HL-60 (cell line): ENCODE measurements at regions not wholly inside any gene's neighbourhood (a gene's known extent, or its start where the extent isn't known, plus 50 kb on each side); places are given as distances from the start of the nearest gene placed in this dataset.

Experiments used
- DNase-seq, 2 experiments: peaks; one replicate each; pipeline ENCODE4 v3.0.0-alpha.2; 2010 to 2020; ENCODE audit warnings: low read depth in 1 of 2, low spot score in 1 of 2
- H3K27ac ChIP-seq: fragments of 250-450 bp; sonication (Bioruptor Pico); replicated peaks from 2 replicates; pipeline ENCODE4 v1.5.1; 2020; ENCODE audit warnings: mild to moderate bottlenecking, moderate library complexity
- H3K27me3 ChIP-seq: fragments of 250-450 bp; sonication (Bioruptor Pico); 2 replicates; pipeline ENCODE4 v1.5.1; 2021; ENCODE audit warnings: mild to moderate bottlenecking, moderate library complexity; ENCODE audit not compliant: insufficient read depth, poor library complexity, severe bottlenecking
- H3K4me3 ChIP-seq: replicated peaks from 2 replicates; pipeline ENCODE4 v1.5.1; 2011; ENCODE audit warnings: mild to moderate bottlenecking, control low read depth, low read length; ENCODE audit not compliant: insufficient read depth
- GABPA ChIP-seq: IDR thresholded peaks from 2 replicates; pipeline ENCODE4 v1.6.1; 2012; ENCODE audit warnings: low read depth
- POLR2AphosphoS5 ChIP-seq: IDR thresholded peaks from 2 replicates; pipeline ENCODE4 v1.6.1; 2012; ENCODE audit warnings: low read depth
- SPI1 ChIP-seq: IDR thresholded peaks from 2 replicates; pipeline ENCODE4 v1.6.1; 2012; ENCODE audit warnings: low read depth, mild to moderate bottlenecking, borderline replicate concordance
- TF ChIP-seq, protein P1 (sequence below): IDR thresholded peaks from one replicate; pipeline ENCODE4 v1.5.1; 2011; ENCODE audit warnings: low read length, control low read depth, inconsistent platforms; ENCODE audit not compliant: insufficient read depth
- TF ChIP-seq, protein P2 (sequence below): IDR thresholded peaks from 2 replicates; pipeline ENCODE4 v1.6.1; 2012; ENCODE audit warnings: low read depth; ENCODE audit not compliant: insufficient replicate concordance

DNA sequence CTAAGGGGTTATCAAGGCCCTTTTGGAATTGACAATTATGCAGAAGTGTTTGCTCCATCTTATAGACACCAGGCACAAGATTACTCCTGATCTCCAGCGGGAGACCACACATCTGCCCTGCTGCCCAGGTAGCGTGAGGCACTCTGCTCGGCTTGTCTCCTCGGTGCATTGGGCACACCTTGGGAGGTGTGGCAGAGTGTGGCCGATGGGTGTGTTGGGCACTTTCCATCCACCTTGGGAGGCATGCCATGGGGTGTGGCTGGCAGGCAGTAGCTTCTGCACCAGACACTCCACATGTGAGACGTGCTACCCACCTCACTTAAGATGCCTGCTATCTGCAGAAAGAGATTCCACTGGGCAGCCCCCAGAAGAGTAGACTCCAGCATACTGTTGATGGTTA is 54.1 kb downstream of the GADD45G start:
- H3K27ac ChIP-seq = no peak overlapping the region
- TF ChIP-seq, protein P1, sequence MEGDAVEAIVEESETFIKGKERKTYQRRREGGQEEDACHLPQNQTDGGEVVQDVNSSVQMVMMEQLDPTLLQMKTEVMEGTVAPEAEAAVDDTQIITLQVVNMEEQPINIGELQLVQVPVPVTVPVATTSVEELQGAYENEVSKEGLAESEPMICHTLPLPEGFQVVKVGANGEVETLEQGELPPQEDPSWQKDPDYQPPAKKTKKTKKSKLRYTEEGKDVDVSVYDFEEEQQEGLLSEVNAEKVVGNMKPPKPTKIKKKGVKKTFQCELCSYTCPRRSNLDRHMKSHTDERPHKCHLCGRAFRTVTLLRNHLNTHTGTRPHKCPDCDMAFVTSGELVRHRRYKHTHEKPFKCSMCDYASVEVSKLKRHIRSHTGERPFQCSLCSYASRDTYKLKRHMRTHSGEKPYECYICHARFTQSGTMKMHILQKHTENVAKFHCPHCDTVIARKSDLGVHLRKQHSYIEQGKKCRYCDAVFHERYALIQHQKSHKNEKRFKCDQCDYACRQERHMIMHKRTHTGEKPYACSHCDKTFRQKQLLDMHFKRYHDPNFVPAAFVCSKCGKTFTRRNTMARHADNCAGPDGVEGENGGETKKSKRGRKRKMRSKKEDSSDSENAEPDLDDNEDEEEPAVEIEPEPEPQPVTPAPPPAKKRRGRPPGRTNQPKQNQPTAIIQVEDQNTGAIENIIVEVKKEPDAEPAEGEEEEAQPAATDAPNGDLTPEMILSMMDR = no peak
- TF ChIP-seq POLR2AphosphoS5 (no peak), SPI1 (no peak), GABPA (no peak)
- TF ChIP-seq, protein P2, sequence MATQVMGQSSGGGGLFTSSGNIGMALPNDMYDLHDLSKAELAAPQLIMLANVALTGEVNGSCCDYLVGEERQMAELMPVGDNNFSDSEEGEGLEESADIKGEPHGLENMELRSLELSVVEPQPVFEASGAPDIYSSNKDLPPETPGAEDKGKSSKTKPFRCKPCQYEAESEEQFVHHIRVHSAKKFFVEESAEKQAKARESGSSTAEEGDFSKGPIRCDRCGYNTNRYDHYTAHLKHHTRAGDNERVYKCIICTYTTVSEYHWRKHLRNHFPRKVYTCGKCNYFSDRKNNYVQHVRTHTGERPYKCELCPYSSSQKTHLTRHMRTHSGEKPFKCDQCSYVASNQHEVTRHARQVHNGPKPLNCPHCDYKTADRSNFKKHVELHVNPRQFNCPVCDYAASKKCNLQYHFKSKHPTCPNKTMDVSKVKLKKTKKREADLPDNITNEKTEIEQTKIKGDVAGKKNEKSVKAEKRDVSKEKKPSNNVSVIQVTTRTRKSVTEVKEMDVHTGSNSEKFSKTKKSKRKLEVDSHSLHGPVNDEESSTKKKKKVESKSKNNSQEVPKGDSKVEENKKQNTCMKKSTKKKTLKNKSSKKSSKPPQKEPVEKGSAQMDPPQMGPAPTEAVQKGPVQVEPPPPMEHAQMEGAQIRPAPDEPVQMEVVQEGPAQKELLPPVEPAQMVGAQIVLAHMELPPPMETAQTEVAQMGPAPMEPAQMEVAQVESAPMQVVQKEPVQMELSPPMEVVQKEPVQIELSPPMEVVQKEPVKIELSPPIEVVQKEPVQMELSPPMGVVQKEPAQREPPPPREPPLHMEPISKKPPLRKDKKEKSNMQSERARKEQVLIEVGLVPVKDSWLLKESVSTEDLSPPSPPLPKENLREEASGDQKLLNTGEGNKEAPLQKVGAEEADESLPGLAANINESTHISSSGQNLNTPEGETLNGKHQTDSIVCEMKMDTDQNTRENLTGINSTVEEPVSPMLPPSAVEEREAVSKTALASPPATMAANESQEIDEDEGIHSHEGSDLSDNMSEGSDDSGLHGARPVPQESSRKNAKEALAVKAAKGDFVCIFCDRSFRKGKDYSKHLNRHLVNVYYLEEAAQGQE = no peak
- H3K27me3 ChIP-seq = no peaks in the 10 kb centered on the region
- DNase-seq = no peak
- H3K4me3 ChIP-seq = no peak overlapping the region

DNA sequence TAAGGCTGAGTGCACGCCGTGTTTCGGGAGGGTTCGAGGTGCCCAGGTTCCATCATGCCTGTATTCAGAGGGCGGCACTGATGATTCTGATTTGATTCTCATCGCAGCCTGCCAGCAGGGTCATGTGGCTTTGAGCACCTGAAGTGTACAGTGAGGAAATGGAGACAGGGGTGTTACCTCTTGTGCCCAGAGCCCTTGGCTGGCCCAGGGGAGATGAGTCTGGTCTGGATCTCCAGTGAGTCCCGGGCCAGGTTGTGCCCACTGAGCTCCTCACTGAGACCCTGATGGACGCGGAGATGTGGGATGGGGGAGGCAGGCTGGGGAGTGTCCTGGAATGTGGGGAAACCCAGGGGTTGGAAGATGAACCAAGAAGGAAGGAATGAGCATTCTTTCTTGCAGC is 54.7 kb downstream of the GADD45G start:
- no peak for DNase-seq
- no peak overlapping the region for H3K27ac ChIP-seq
- TF ChIP-seq POLR2AphosphoS5 = no peak
- TF ChIP-seq, protein P2 = no peak
- no peak for TF ChIP-seq GABPA
- TF ChIP-seq, protein P1 = no peak
- no peak for TF ChIP-seq SPI1
- H3K4me3 ChIP-seq = no peak overlapping the region
- no peaks in the 10 kb centered on the region for H3K27me3 ChIP-seq

DNA sequence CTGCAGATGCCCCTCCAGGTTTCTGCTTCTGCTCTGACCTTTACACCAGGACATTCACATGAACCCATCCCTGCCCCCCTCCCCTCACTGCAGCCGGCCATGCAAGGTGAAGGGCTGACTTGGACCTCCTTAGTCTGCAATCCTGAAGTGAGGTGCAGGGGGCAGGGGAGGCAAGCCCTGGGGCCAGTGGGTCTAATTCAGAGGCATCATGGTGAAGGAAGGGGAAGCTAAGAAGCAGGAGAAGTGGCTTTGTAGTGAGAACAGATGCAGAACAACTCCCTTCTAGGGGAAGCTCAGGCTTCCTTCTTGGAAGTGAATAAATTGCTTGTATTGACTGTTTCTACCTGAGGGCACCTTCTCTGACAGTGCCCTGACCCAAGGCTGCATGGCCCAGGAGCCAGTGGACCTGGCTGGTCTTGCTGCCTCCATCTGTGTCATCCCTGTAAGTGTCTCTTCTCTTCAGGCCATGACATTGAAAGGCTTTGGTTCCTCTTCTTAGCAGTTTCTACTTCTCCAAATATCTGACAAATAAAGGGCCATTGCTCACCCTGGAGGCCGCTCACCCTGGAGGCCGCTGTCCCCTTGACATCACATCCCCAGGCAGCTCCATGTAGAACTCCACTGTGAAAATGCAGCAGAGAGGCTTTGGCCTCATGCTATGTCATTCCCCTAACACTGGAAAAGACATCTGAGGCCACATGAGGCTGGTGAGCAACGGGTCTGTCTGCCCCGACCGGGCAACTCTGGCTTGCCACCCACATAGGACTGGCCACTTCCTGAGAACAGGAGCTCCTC is 55.3 kb downstream of the GADD45G start:
- peak in 1 of 2 experiments; percentile 13 for DNase-seq
- Histone ChIP-seq H3K4me3 (no peak overlapping the region), H3K27me3 (no peaks in the 10 kb centered on the region), H3K27ac (no peak overlapping the region)
- TF ChIP-seq, protein P2 = no peak
- TF ChIP-seq, protein P1 = no peak
- no peak for TF ChIP-seq POLR2AphosphoS5
- no peak for TF ChIP-seq SPI1
- no peak for TF ChIP-seq GABPA
